A549 (cell line): ENCODE measurements at regions not wholly inside any gene's neighbourhood (a gene's known extent, or its start where the extent isn't known, plus 50 kb on each side); places are given as distances from the start of the nearest gene placed in this dataset.

Experiments
- ATAC-seq, 2 experiments: fragments of 200-7000 bp in 1 of 2; fragments of >200 bp in 1 of 2; cut with Nextera tagmentation in 1 of 2; cut with Tn5 transposase in 1 of 2; 3 replicates each; pipeline versions ENCODE4 v1.8.0 to v1.9.1; 2018 to 2020; ENCODE audit warnings: mild to moderate bottlenecking in 1 of 2, moderate library complexity in 1 of 2
- CTCF ChIA-PET: fragments of 300-600 bp; sonication (Branson Sonifier 250); formaldehyde crosslinking; extraction: SDS; loops from one replicate; lab custom pipeline; 2021; ENCODE audit warnings: antibody characterized with exemption, inconsistent platforms; lab: Yijun Ruan, JAX
- POLR2A ChIA-PET: fragments of 350-600 bp; formaldehyde crosslinking; extraction: SDS; loops from one replicate; lab custom pipeline; 2021; ENCODE audit warnings: antibody characterized with exemption, inconsistent platforms; lab: Yijun Ruan, JAX
- DNase-seq, 2 experiments: peaks; one replicate each; pipeline versions ENCODE4 v3.0.0 to v3.0.0-alpha.2; 2011 to 2016; ENCODE audit warnings: low read depth in 1 of 2, low spot score in 1 of 2
- FAIRE-seq: peaks from 2 replicates; lab custom pipeline; 2011; peaks lifted over from hg19 to GRCh38; lab: Jason Lieb, UNC
- H3K27ac ChIP-seq, 2 experiments: fragments of >200 bp; sonication (Bioruptor Twin); formaldehyde crosslinking; 3 replicates each; pipeline ENCODE4 v1.5.1; 2016 to 2017
- H3K4me1 ChIP-seq: fragments of >200 bp; sonication (Bioruptor Twin); formaldehyde crosslinking; 3 replicates; pipeline ENCODE4 v1.6.1; 2016
- H3K4me2 ChIP-seq: fragments of >200 bp; sonication (Bioruptor Twin); formaldehyde crosslinking; 3 replicates; pipeline ENCODE4 v1.6.1; 2016
- H3K4me3 ChIP-seq: fragments of >200 bp; sonication (Bioruptor Twin); formaldehyde crosslinking; 3 replicates; pipeline ENCODE4 v1.5.1; 2016
- H3K9me3 ChIP-seq: fragments of >200 bp; sonication (Bioruptor Twin); formaldehyde crosslinking; 3 replicates; pipeline ENCODE4 v1.6.1; 2016
- BCL3 ChIP-seq: fragments of >200 bp; sonication (Bioruptor Twin); formaldehyde crosslinking; IDR thresholded peaks from 3 replicates; pipeline ENCODE4 v1.6.1; 2016
- CBX2 ChIP-seq: fragments of 200-600 bp; sonication (generic); IDR thresholded peaks from 2 replicates; pipeline ENCODE4 v1.6.1; 2016; ENCODE audit warnings: low read depth, mild to moderate bottlenecking, borderline replicate concordance
- CTCF ChIP-seq: fragments of >200 bp; sonication (Bioruptor Twin); formaldehyde crosslinking; IDR thresholded peaks from 3 replicates; pipeline ENCODE4 v1.5.1; 2016
- EHF ChIP-seq: fragments of 250-450 bp; sonication (Bioruptor Pico); IDR thresholded peaks from 2 replicates; pipeline ENCODE4 v1.5.0; 2020; ENCODE audit warnings: mild to moderate bottlenecking
- EHMT2 ChIP-seq: fragments of 200-600 bp; sonication (generic); IDR thresholded peaks from 2 replicates; pipeline ENCODE4 v1.6.1; 2016; ENCODE audit warnings: antibody characterized with exemption, low read depth, mild to moderate bottlenecking, moderate library complexity
- EP300 ChIP-seq, 2 experiments: fragments of >200 bp; sonication (Bioruptor Twin); formaldehyde crosslinking; IDR thresholded peaks; 2 replicates in 1 of 2; 3 replicates in 1 of 2; pipeline ENCODE4 v1.6.1; 2016 to 2017
- HES2 ChIP-seq: fragments of >200 bp; sonication (Bioruptor Twin); formaldehyde crosslinking; IDR thresholded peaks from 2 replicates; pipeline ENCODE4 v1.6.1; 2016
- HEYL ChIP-seq: fragments of 250-450 bp; sonication (Bioruptor Pico); IDR thresholded peaks from 2 replicates; pipeline ENCODE4 v1.8.0; 2021; ENCODE audit warnings: mild to moderate bottlenecking, moderate library complexity
- HOXB13 ChIP-seq: fragments of 250-450 bp; sonication (Bioruptor Pico); IDR thresholded peaks from 2 replicates; pipeline ENCODE4 v1.5.0; 2020; ENCODE audit warnings: low read depth, mild to moderate bottlenecking, moderate library complexity
- MAZ ChIP-seq: fragments of 150-350 bp; IDR thresholded peaks from 2 replicates; pipeline ENCODE4 v1.6.1; 2014; ENCODE audit warnings: antibody characterized with exemption, low read depth, low read length, borderline replicate concordance
- NFE2L2 ChIP-seq: fragments of 150-350 bp; conservative IDR thresholded peaks from 2 replicates; pipeline ENCODE4 v1.6.1; 2014; ENCODE audit warnings: low read length
- NPAS2 ChIP-seq: fragments of 250-450 bp; sonication (Bioruptor Pico); IDR thresholded peaks from 2 replicates; pipeline ENCODE4 v1.8.0; 2022; ENCODE audit warnings: mild to moderate bottlenecking, moderate library complexity, borderline replicate concordance
- RARB ChIP-seq: fragments of 250-450 bp; sonication (Bioruptor Pico); IDR thresholded peaks from 2 replicates; pipeline ENCODE4 v1.8.0; 2021; ENCODE audit warnings: mild to moderate bottlenecking, moderate library complexity
- SREBF2 ChIP-seq: fragments of 450-650 bp; IDR thresholded peaks from 2 replicates; pipeline ENCODE4 v1.6.1; 2014; ENCODE audit warnings: mild to moderate bottlenecking, moderate library complexity
- ZFP36 ChIP-seq: fragments of 450-650 bp; IDR thresholded peaks from 2 replicates; pipeline ENCODE4 v1.6.1; 2014; ENCODE audit warnings: borderline replicate concordance; ENCODE audit not compliant: partially characterized antibody
- WGBS: methylation state at CpG from one replicate; pipeline ENCODE4 v1.1.6; 2017; ENCODE audit errors: missing lambda C conversion rate; 5-methylcytosine and 5-hydroxymethylcytosine counted together
- TF ChIP-seq, protein P1 (sequence below): fragments of 250-450 bp; sonication (Bioruptor Pico); IDR thresholded peaks from 2 replicates; pipeline ENCODE4 v1.5.0; 2020; ENCODE audit warnings: low read depth, mild to moderate bottlenecking, moderate library complexity

DNA sequence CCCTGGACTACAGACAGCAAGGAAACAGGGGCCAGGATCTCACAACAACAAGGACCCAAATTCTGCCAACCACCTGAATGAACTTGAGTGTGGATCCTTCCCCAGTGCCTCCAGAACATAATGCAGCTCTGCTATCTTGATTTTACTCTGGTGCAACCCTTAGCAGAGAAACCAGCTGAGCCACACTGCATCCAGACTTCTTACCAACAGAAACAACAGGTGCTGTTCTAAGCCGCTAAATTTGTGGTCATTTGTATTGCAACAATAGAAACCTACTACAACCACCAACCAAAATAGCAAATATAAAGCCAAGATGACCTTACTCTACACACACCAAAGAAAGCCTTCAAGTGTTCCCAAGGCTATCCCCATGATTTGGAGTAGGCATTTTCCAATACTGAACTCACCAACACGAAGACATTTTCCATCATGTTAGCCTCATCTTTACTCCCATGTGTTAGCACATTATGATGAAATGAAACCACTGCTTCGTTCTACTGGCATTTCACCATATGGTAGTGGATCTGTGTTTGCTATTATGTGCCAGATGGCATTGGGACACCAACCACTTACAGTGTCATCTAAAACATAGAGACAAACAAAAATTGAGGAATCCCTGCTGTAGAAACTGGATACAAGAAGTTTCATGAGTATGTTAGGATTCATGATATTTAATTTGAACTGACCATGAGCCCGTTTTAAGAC is 249.8 kb upstream of the ID4 start:
- no peak for ATAC-seq
- no peak overlapping the region for H3K27ac ChIP-seq
- ChIA-PET CTCF (interaction anchor here (1.0 kb wide), 1 partner anchor 56 kb away, joined by 5 read pairs; no protein-coding TSS in a partner anchor), POLR2A (no interaction called here)
- no peaks in the 10 kb centered on the region for H3K9me3 ChIP-seq
- no peak for DNase-seq
- no peak for FAIRE-seq
- no peak overlapping the region for H3K4me3 ChIP-seq
- no peaks in the 10 kb centered on the region for H3K4me1 ChIP-seq
- WGBS = 20% methylated on average over 4 of the region's 4 CpGs
- H3K4me2 ChIP-seq = no peak overlapping the region
- TF ChIP-seq RARB (CRISPR knock-in tag) (no peak), BCL3 (no peak)
- TF ChIP-seq, protein P1, sequence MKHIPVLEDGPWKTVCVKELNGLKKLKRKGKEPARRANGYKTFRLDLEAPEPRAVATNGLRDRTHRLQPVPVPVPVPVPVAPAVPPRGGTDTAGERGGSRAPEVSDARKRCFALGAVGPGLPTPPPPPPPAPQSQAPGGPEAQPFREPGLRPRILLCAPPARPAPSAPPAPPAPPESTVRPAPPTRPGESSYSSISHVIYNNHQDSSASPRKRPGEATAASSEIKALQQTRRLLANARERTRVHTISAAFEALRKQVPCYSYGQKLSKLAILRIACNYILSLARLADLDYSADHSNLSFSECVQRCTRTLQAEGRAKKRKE (CRISPR knock-in tag) = no peak

GRCh38 chr6:19590501-19591131 is 246.6 kb upstream of the ID4 start:
- ChIA-PET CTCF (no interaction called here), POLR2A (no interaction called here)
- Histone ChIP-seq H3K9me3 (no peaks in the 10 kb centered on the region), H3K4me2 (no peak overlapping the region), H3K4me3 (no peak overlapping the region), H3K4me1 (no peaks in the 10 kb centered on the region), H3K27ac (no peak overlapping the region)
- 56% methylated on average over 5 of the region's 5 CpGs for WGBS
- FAIRE-seq (no peak), DNase-seq (no peak), ATAC-seq (no peak)
- TF ChIP-seq EHMT2 = no peak
- TF ChIP-seq NFE2L2 = no peak
- TF ChIP-seq CBX2 = no peak
- TF ChIP-seq, protein P1 (CRISPR knock-in tag) = no peak
- no peak for TF ChIP-seq MAZ
- TF ChIP-seq NPAS2 = no peak
- TF ChIP-seq HES2 = no peak
- TF ChIP-seq ZFP36 = no peak
- TF ChIP-seq EHF = no peak
- no peak for TF ChIP-seq HOXB13 (CRISPR knock-in tag)

DNA sequence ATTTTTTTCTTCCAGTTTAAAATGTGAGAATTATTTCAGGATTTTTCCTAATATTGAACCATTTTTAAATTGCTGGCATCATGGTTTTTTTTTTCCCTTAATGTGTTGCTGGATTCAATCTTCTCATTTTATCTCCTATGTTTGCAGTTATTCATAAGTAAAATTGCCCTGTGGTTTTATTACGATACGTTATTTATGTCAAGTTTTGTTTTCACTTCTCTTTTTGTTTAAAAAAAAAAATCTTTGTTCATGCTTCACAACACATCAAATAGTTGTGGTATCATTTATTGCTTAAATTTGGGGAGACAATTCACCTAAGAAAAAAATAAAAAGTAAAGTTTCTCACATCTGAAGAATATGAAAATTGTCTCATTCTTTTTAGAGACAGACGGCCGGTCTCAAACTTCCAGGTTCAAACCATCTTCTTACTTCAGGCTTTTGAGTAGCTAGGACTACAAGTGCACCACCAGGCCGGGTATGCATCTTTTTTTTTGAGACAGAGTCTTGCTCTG is 239.3 kb upstream of the ID4 start:
- no peak overlapping the region for H3K4me3 ChIP-seq
- CTCF ChIA-PET = no interaction called here
- no peak for FAIRE-seq
- no peak for DNase-seq
- POLR2A ChIA-PET = no interaction called here
- no peak overlapping the region for H3K4me2 ChIP-seq
- H3K4me1 ChIP-seq = no peaks in the 10 kb centered on the region
- no peak overlapping the region for H3K27ac ChIP-seq
- no peak for ATAC-seq
- 77% methylated on average over 5 of the region's 5 CpGs for WGBS
- H3K9me3 ChIP-seq = no peaks in the 10 kb centered on the region
- no peak for TF ChIP-seq SREBF2
- no peak for TF ChIP-seq EHMT2
- no peak for TF ChIP-seq EP300 (IDR thresholded peaks at IDR 0.05)
- TF ChIP-seq CTCF = no peak
- TF ChIP-seq NPAS2 = no peak
- no peak for TF ChIP-seq HEYL
- TF ChIP-seq, all 56 proteins: peak for 0
